DMS153 treated with DMSO at 0.1 percent for 48 hours (cell line): ENCODE measurements at regions not wholly inside any gene's neighbourhood (a gene's known extent, or its start where the extent isn't known, plus 50 kb on each side); places are given as distances from the start of the nearest gene placed in this dataset.
"Not testable (repeated sequence)": the region's sequence is repeated elsewhere in the genome, so short reads cannot be mapped to it uniquely, and the experiment has no call there.

Experiments
- DNase-seq: peaks from one replicate; lab custom pipeline; 2025; ENCODE audit not compliant: unreplicated experiment; lab: John Stamatoyannopoulos, UW

DNA sequence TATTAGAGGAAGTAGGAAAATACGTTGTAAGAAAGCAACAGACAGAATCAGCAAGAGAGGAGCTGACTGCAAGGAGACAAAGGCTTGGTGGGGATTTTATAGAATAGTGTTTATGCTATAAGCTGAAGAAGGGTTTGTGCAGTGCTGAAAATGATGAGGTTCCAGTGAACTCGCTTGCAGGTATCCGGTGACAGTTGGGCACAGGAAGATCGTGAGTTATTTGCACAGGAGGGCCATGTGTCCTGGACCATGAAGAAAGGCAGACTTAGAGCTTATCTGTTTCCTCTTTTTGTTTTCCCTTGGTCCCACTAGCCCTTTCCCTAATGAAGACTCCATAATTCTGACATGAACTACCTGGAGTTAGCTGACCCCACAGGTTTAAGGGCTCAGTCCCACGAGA, 61.4 kb downstream of the NXNL2 start:
- DNase-seq, result no peak

GRCh38 chr9:88604836-88605511, 70.0 kb downstream of the NXNL2 start:
- DNase-seq, result no peak

- DNase-seq, result no peak
Measured at GRCh38 chr9:88605512-88606362, 70.8 kb downstream of the NXNL2 start.

- no peak for DNase-seq
Measured at GRCh38 chr9:88614359-88614758, 79.4 kb downstream of the NXNL2 start.

GRCh38 chr9:88623698-88624097, 88.7 kb downstream of the NXNL2 start:
- no peak for DNase-seq

GRCh38 chr9:88628114-88628513, 93.1 kb downstream of the NXNL2 start:
- DNase-seq, result no peak

DNA sequence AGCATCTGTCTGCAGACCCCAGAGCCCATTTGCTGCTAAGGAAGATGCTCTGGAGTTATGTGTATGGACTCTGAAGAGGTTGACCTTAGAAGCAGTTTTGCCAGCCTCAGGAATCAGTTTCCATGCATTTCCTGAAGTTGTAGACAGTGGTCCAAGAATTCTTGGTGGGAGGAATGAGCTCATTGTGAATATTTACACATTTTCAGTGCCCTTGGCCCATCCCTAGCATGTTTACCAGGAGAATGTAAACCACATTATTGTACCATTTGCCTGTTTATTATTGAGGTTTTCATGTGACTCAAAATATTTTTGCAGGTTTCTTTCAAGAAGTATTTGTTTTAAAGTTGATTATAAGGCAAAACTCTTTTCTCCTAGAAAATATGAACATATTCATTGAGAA, 93.8 kb downstream of the NXNL2 start:
- no peak for DNase-seq

DNA sequence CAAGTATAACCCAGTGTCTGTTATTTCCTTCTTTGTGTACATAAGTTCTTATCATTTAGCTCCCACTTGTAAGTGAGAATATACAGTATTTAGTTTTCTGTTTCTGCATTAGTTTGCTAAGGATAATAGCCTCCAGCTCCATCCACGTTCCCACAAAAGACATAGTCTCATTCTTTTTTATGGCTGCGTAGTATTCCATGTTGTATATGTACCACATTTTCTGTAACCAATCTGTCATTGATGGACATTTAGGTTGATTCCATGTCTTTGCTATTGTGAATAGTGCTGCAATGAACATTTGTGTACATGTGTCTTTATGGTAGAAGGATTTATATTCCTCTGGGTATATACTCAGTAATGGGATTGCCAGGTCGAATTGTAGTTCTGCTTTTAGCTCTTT, 95.6 kb downstream of the NXNL2 start:
- not testable (repeated sequence) for DNase-seq

DNA sequence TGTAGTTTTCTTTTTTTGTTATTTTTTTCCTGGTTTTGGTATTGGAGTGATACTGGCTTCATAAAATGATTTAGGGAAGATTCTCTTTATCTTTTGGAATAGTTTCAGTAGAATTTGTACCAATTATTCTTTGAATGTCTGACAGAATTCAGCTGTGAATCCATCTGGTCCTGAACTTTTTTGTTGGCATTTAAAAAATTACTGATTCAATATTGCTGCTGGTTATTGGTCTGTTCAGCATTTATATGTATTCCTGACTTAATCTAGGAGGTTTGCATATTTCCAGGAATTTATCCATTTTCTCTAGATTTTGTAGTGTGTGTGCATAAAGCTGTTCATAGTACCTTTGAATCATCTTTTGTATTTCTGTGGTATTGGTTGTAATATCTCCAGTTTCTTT, 100.2 kb downstream of the NXNL2 start:
- no peak for DNase-seq

DNA sequence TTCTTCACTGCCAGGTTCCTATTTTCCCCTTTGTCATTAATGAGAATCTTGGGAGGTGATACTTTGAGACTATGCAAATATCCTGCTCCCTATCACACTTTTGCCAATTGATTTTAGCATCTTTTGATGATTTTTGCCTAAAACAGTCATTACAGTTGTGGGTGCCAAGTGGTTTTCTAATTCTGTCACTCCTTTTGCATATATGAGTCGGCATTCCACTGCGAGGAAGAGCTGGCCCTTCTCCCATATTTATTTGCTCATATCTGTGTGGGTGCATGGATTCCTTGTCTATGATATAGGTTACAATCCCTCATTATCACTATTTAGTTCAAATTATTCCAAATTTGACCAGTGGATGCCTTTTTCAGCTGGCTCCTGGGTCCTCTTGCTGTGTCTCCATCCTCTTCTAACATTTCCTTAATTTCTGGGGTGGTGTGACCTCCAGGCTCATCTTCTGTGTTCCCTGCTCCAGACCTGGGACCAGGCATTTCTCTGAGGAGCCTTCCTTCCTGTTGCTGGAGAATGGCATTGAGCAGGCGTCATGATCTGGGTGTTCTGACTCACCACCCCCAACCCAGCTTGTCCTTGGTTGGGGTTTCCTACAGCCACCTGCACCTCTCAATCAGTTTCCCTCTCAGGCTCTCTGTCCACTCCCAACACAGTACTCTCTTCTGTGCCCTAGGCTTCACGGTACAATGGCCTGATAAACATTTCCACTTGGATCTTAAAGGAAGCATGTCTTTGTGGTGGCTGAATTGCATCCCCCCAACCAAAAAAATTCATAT, 106.7 kb downstream of the NXNL2 start:
- DNase-seq, result no peak

- no peak for DNase-seq
Measured at GRCh38 chr9:88642336-88642735, 107.4 kb downstream of the NXNL2 start.

DNA sequence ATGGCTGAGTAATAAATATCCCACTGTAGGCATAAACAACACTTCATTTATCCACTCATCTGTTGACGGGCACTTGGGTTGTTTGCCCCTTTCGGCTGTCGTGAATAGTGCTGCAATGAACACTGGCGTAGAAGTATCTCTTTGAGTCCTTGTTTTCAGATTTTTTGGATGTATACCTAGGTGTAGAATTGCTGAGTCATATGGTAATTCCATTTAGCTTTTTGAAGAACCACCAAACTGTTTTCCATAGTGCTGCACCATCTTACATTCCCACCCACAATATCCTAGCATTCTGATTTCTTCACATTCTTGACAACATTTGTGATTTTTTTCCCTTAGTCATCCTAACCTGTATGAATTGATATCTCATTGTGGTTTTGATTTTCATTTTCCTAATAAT, 109.0 kb downstream of the NXNL2 start:
- DNase-seq, result no peak

DNA sequence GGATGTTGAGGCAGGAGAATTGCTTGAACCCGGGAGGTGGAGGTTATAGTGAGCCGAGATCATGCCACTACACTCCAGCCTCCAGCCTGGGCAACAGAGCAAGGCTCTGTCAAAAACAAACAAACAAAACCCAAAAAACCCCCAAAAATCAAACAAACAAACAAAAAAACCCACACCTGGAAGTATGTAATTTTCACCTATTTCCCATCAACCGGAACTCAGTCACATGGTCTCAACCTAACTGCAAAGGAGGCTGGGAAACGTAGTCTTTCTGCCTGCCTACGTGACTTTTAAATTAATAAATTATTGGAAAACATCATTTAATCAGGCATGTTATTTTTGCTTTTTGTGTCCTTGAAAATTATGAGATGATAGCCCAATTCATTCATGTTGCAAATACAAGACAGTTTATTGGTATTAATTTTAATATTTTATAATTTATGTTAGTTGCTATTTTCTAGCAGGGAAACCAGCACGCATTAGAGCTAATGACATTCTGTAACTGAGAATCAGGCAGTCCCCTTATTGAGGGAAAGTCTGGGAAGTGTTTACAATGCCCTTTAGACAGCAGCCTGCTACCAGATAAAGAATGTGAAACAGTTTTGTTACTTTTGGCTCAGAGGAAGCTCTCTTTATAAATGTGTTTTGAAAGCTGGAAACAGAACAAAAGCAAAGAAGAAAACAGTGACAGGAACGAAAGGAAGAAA, 110.3 kb downstream of the NXNL2 start:
- DNase-seq, result no peak

DNA sequence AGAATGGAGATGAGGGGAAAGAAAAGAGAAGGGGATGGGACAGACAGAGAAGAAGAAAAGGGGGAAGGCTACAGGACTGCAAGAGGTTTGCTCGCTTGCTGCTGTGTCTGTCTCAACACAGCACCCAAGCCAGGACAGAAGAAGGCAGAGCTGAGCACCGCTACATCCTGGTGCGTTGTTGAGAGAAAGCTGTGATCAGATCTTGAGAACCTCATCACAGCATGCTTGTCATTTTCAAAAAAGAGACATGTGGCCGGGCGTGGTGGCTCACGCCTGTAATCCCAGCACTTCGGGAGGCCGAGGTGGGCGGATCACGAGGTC, 110.9 kb downstream of the NXNL2 start:
- no peak for DNase-seq

DNA sequence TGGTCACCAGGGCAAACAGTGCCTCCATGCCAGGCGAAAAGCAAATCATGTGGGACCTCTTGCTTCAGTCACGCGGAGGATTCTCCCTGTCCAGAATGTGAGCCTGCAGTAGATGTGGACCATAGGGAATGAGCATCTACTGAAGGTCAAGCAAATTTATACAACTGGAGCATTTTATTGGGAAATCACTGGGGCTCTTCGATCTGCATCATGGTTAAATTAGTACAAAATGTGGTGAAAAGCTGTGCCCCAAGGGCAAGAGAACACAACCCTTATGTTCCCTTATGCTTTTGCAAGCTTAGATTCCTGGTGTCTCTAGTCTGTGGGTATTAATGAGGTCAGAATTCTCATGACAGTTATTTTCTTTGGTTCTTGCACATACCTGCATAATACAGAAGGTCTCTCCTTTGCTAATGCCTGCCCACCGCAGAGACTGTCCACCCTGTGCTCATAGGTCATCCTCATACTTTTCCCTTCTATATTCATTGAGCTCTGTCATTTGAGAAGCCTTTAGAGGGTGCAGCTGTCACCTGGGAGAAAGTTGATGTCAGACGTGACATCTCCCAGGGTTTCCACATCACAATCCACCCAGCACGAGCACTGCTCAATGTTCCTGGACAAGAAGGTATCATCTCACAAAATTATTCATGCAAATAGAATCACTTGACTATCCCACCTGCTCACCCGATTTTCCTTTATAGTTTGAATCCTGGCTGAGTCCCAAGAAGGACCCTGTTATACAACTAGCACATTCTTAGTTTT, 111.7 kb downstream of the NXNL2 start:
- DNase-seq, result no peak

DNA sequence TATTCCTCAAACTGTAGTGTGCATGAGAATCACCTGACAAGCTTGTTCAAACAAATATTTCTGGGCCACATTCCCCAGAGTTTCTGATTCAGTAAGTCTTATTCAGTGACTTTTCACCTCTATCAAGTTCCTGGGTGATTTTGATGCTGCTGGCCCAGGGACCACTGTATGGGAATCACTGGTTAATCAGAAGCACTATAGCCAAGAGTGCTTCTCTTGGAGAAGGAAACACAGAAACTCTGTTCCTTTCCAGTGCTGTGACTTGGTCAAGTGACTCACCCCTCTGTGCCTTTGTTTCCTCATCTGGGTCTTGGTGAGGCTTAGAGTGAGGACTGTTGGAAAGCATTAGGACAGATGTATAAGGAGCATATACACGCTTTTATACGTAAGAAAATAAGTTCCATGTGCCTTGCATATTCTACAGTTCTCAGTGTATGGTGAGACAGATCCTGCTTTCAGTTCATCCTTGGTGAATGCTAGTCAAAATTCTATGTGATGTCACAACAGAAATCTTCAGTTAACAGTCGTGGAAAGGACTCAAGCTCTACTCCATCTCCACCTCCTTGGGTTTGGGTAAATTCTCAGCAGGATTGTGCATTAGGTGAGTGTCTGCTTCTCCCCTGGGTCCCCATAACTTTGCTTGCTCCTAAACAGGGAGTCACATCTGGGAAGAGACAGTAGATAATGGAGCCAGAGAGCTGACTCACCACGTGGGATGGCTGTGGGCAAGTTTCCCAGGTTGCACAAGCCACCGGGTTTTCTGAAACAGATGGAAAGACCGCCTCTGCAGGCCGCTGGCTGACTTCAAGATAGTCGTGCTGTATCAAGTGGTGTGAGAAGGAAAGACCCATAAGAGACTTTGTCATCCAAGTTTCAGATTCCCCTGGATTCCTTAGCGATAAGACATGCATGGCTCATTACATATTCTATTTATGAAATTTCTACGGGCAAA, 117.0 kb downstream of the NXNL2 start:
- DNase-seq, result no peak

DNA sequence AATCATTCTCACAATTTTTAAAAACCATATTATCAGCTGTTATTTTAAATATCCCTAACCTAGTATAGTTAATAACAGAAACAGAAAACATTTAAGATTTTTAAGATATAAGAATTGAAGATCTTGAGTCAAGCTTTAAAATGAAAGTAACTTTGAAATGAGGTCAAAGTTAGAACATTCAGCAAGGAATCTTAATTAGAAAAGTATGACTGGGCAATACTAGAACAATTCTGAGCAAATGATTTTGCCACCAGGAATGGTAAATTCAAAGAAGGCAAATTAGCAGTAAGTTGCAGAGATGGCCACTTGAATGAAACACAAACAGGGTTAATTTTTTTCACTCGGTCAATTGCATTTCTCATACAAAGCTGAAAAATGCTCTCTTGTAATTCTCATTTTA, 117.9 kb downstream of the NXNL2 start:
- DNase-seq, result no peak

DNA sequence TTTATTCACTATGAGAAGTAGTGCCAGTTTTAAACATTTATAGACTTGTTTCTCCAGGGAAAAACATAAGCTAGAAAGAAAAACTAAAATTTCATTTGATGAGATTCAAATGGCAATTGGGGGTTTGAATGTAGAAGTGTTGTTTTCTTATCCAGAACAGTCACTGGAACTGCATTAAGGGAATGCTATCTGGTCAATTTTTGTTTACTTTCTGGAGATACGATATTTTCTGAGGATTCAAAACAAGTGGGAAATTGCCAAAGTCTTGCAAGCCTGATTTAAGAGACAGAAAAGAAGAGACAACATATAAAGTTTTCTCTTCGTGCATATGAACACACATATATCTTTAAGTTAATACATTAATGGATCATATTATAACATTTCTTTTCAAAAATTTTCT, 118.4 kb downstream of the NXNL2 start:
- no peak for DNase-seq

GRCh38 chr9:88653911-88654310, 118.9 kb downstream of the NXNL2 start:
- DNase-seq, result no peak

DNA sequence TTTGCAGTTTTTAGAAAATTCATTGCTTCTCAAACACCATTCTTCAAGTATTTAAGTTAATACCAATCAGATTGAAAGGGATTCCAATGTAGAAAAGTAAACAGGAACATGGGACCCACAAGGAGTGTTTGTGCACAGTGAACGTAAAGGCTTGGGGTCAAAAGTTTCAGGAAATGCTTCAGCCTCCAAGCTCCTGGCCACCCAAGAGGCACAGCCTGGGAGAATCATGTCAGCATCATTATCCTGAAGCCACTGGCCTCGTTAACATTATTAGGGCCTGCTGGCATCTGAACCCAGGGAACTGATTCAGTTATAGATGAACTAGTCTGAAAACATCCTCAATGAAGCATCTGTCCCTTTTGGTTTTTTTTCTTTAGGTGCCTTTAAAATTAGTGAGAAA, 122.9 kb downstream of the NXNL2 start:
- no peak for DNase-seq
